ENCODE measurements at regions not wholly inside any gene's neighbourhood (a gene's known extent, or its start where the extent isn't known, plus 50 kb on each side); places are given as distances from the start of the nearest gene placed in this dataset.

- TF ChIP-seq EZH2phosphoT487 (IDR thresholded peaks at IDR 0.05; ENCODE audit: borderline replicate concordance, low read length) (no peak), CTCF (IDR thresholded peaks at IDR 0.05; ENCODE audit: low read depth, low read length, poor library complexity, severe bottlenecking) (no peak)
- Histone ChIP-seq H3K4me2 (ENCODE audit: low read length) (no peak overlapping the region), H3K27ac (ENCODE audit: low read depth, low read length) (no peak overlapping the region)
Observed at GRCh38 chr17:53314521-53314920, 508.2 kb upstream of the KIF2B start.

GRCh38 chr17:53313746-53314145 is 509.0 kb upstream of the KIF2B start:
- H4K20me1 ChIP-seq (ENCODE audit: control insufficient read depth, insufficient read depth, low read depth, low read length): no peaks in the 10 kb centered on the region
- H3K79me2 ChIP-seq (ENCODE audit: control insufficient read depth, low read length): no peaks in the 10 kb centered on the region
- H3K4me2 ChIP-seq (ENCODE audit: low read length): no peak overlapping the region
- H3K9me2 ChIP-seq (replicated peaks; ENCODE audit: control insufficient read depth, low read length): no peaks in the 10 kb centered on the region
- H3K4me1 ChIP-seq (ENCODE audit: control insufficient read depth, low read length): no peaks in the 10 kb centered on the region
- TF ChIP-seq CTCF (IDR thresholded peaks at IDR 0.05; ENCODE audit: low read depth, low read length, poor library complexity, severe bottlenecking): no peak
- TF ChIP-seq EZH2phosphoT487 (IDR thresholded peaks at IDR 0.05; ENCODE audit: borderline replicate concordance, low read length): no peak
- no peak overlapping the region for H3K4me3 ChIP-seq (ENCODE audit: low read length)
- no peaks in the 10 kb centered on the region for H3K27me3 ChIP-seq (ENCODE audit: control insufficient read depth, low read length)
- H3K9me3 ChIP-seq (ENCODE audit: control insufficient read depth, insufficient read depth, low read length): no peaks in the 10 kb centered on the region
- no peaks in the 10 kb centered on the region for H3K36me3 ChIP-seq (ENCODE audit: control insufficient read depth, low read length)
- H3K27ac ChIP-seq (ENCODE audit: low read depth, low read length): no peak overlapping the region
- no peaks in the 10 kb centered on the region for H3F3A ChIP-seq (ENCODE audit: control insufficient read depth, insufficient read depth)

More at GRCh38 chr17:53314521-53314920, 508.2 kb upstream of the KIF2B start:
- Histone ChIP-seq H3K4me3 (ENCODE audit: low read length) (no peak overlapping the region), H3K79me2 (ENCODE audit: control insufficient read depth, low read length) (no peaks in the 10 kb centered on the region), H3K9me3 (ENCODE audit: control insufficient read depth, insufficient read depth, low read length) (no peaks in the 10 kb centered on the region), H3K27me3 (ENCODE audit: control insufficient read depth, low read length) (no peaks in the 10 kb centered on the region), H3K36me3 (ENCODE audit: control insufficient read depth, low read length) (no peaks in the 10 kb centered on the region), H4K20me1 (ENCODE audit: control insufficient read depth, insufficient read depth, low read depth, low read length) (no peaks in the 10 kb centered on the region), H3K9me2 (replicated peaks; ENCODE audit: control insufficient read depth, low read length) (no peaks in the 10 kb centered on the region), H3K4me1 (ENCODE audit: control insufficient read depth, low read length) (no peaks in the 10 kb centered on the region), H3F3A (ENCODE audit: control insufficient read depth, insufficient read depth) (no peaks in the 10 kb centered on the region)

GRCh38 chr17:53278466-53278865 is 544.3 kb upstream of the KIF2B start:
- H3K27me3 ChIP-seq (ENCODE audit: control insufficient read depth, low read length): no peaks in the 10 kb centered on the region
- H3K36me3 ChIP-seq (ENCODE audit: control insufficient read depth, low read length): no peaks in the 10 kb centered on the region
- no peaks in the 10 kb centered on the region for H3K9me2 ChIP-seq (replicated peaks; ENCODE audit: control insufficient read depth, low read length)
- H3K27ac ChIP-seq (ENCODE audit: low read depth, low read length): no peak overlapping the region
- H3K4me1 ChIP-seq (ENCODE audit: control insufficient read depth, low read length): no peaks in the 10 kb centered on the region
- H3K4me2 ChIP-seq (ENCODE audit: low read length): no peak overlapping the region
- H3K79me2 ChIP-seq (ENCODE audit: control insufficient read depth, low read length): no peaks in the 10 kb centered on the region
- no peaks in the 10 kb centered on the region for H3K9me3 ChIP-seq (ENCODE audit: control insufficient read depth, insufficient read depth, low read length)
- TF ChIP-seq EZH2phosphoT487 (IDR thresholded peaks at IDR 0.05; ENCODE audit: borderline replicate concordance, low read length) (no peak), CTCF (IDR thresholded peaks at IDR 0.05; ENCODE audit: low read depth, low read length, poor library complexity, severe bottlenecking) (no peak)
- H3K4me3 ChIP-seq (ENCODE audit: low read length): no peak overlapping the region
- no peaks in the 10 kb centered on the region for H3F3A ChIP-seq (ENCODE audit: control insufficient read depth, insufficient read depth)
- H4K20me1 ChIP-seq (ENCODE audit: control insufficient read depth, insufficient read depth, low read depth, low read length): no peaks in the 10 kb centered on the region

- Histone ChIP-seq H3K27me3 (ENCODE audit: control insufficient read depth, low read length) (no peaks in the 10 kb centered on the region), H3K4me2 (ENCODE audit: low read length) (no peak overlapping the region), H3K79me2 (ENCODE audit: control insufficient read depth, low read length) (no peaks in the 10 kb centered on the region), H3F3A (ENCODE audit: control insufficient read depth, insufficient read depth) (no peaks in the 10 kb centered on the region), H4K20me1 (ENCODE audit: control insufficient read depth, insufficient read depth, low read depth, low read length) (no peaks in the 10 kb centered on the region), H3K4me1 (ENCODE audit: control insufficient read depth, low read length) (no peaks in the 10 kb centered on the region), H3K9me2 (replicated peaks; ENCODE audit: control insufficient read depth, low read length) (no peaks in the 10 kb centered on the region), H3K9me3 (ENCODE audit: control insufficient read depth, insufficient read depth, low read length) (no peaks in the 10 kb centered on the region), H3K4me3 (ENCODE audit: low read length) (no peak overlapping the region), H3K27ac (ENCODE audit: low read depth, low read length) (no peak overlapping the region), H3K36me3 (ENCODE audit: control insufficient read depth, low read length) (no peaks in the 10 kb centered on the region)
- no peak for TF ChIP-seq EZH2phosphoT487 (IDR thresholded peaks at IDR 0.05; ENCODE audit: borderline replicate concordance, low read length)
Observed at GRCh38 chr17:53273126-53273525, 549.6 kb upstream of the KIF2B start.
